Left kidney (tissue), 1 donor: ENCODE measurements at regions not wholly inside any gene's neighbourhood (a gene's known extent, or its start where the extent isn't known, plus 50 kb on each side); places are given as distances from the start of the nearest gene placed in this dataset.

ENCODE experiments used
- DNase-seq: peaks from one replicate; pipeline ENCODE4 v3.0.0-alpha.2; 2013

GRCh38 chr2:2765176-2765800 is 434.2 kb upstream of the MYT1L start:
- no peak for DNase-seq

- DNase-seq, result no peak
These were observed 433.7 kb upstream of the MYT1L start for GRCh38 chr2:2764739-2765138.

- DNase-seq, result no peak
These were observed 432.9 kb upstream of the MYT1L start for GRCh38 chr2:2764001-2764355.

- DNase-seq, result no peak
These were observed 432.4 kb upstream of the MYT1L start for GRCh38 chr2:2763351-2764000.

- no peak for DNase-seq
These were observed 431.8 kb upstream of the MYT1L start for GRCh38 chr2:2762913-2763312.

- no peak for DNase-seq
These were observed 431.3 kb upstream of the MYT1L start for GRCh38 chr2:2762166-2762908.

- DNase-seq, result no peak
These were observed 427.8 kb upstream of the MYT1L start for GRCh38 chr2:2758793-2759367.

GRCh38 chr2:2757764-2758163 is 426.7 kb upstream of the MYT1L start:
- no peak for DNase-seq

- no peak for DNase-seq
These were observed 425.8 kb upstream of the MYT1L start for GRCh38 chr2:2756886-2757285.

GRCh38 chr2:2755990-2756389 is 424.9 kb upstream of the MYT1L start:
- DNase-seq, result no peak

- DNase-seq, result no peak
These were observed 423.9 kb upstream of the MYT1L start for GRCh38 chr2:2754940-2755339.

GRCh38 chr2:2751715-2752315 is 420.7 kb upstream of the MYT1L start:
- no peak for DNase-seq

- DNase-seq, result no peak
These were observed 420.0 kb upstream of the MYT1L start for GRCh38 chr2:2750867-2751714.

GRCh38 chr2:2749206-2749598 is 418.1 kb upstream of the MYT1L start:
- DNase-seq, result no peak

GRCh38 chr2:2748399-2749205 is 417.5 kb upstream of the MYT1L start:
- DNase-seq, result no peak

- no peak for DNase-seq
These were observed 416.8 kb upstream of the MYT1L start for GRCh38 chr2:2747797-2748301.

- no peak for DNase-seq
These were observed 415.7 kb upstream of the MYT1L start for GRCh38 chr2:2746731-2747130.

GRCh38 chr2:2744958-2745715 is 414.1 kb upstream of the MYT1L start:
- no peak for DNase-seq

- no peak for DNase-seq
These were observed 413.0 kb upstream of the MYT1L start for GRCh38 chr2:2744107-2744506.

GRCh38 chr2:2743164-2743571 is 412.1 kb upstream of the MYT1L start:
- no peak for DNase-seq
